GM12874 (cell line): ENCODE measurements at regions not wholly inside any gene's neighbourhood (a gene's known extent, or its start where the extent isn't known, plus 50 kb on each side); places are given as distances from the start of the nearest gene placed in this dataset.

Experiments used
- TF ChIP-seq, protein P1 (sequence below): IDR thresholded peaks from 2 replicates; pipeline ENCODE4 v1.5.1; 2011; ENCODE audit warnings: low read depth, mild to moderate bottlenecking, control low read depth, low read length, moderate library complexity; ENCODE audit not compliant: insufficient read depth

DNA sequence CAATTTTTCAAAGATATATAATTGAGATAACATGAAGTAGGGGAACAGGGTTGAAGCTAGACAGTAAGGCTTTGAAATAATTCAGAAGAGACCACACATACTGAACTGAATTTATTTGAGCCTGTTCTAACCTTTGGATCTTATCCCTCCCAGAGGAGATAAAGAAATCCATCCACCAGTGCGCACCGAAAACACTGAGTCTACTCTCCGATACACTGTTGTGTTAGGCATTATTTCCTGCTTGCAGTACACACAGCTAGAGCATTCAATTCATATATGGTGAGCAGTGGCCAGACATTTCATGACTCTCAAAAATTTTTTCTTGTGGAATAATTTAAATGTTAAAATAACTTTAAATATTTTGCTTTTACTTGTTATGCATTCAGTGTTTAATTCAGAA, 342.7 kb downstream of the GPD2 start:
- TF ChIP-seq, protein P1, sequence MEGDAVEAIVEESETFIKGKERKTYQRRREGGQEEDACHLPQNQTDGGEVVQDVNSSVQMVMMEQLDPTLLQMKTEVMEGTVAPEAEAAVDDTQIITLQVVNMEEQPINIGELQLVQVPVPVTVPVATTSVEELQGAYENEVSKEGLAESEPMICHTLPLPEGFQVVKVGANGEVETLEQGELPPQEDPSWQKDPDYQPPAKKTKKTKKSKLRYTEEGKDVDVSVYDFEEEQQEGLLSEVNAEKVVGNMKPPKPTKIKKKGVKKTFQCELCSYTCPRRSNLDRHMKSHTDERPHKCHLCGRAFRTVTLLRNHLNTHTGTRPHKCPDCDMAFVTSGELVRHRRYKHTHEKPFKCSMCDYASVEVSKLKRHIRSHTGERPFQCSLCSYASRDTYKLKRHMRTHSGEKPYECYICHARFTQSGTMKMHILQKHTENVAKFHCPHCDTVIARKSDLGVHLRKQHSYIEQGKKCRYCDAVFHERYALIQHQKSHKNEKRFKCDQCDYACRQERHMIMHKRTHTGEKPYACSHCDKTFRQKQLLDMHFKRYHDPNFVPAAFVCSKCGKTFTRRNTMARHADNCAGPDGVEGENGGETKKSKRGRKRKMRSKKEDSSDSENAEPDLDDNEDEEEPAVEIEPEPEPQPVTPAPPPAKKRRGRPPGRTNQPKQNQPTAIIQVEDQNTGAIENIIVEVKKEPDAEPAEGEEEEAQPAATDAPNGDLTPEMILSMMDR, result no peak

DNA sequence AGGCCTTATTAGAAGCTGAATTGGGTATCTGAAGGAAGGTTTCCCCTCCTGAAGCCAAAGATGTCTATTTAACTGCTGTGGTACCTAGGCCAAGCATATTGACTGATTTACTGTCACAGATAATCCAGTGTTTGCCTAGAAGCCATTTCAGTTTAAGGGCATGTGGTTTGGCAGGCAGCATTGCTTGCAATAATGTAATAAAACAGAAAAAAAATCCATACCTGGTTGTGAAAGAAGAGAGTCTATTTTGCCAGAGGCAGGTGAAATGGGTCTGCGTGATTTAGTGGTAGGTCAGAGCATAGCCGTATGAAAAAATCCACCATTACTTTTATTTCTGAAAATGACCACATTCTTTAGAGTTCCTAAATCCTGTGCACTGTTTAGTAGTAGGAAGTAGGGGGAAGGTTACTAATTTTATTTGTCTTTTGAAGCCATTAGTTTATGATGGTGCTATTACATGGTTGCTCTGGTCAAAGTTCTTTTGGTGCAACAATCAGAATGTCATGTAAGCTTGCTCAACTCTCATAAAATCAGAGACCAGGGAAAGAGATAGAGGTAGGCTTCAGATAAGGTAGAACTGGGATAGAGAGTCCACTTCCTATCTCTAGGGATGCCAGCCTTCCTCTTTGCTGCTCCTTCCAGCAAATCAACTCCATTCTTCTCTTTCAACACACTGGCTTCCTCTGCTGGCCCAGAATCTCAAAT, 343.4 kb downstream of the GPD2 start:
- TF ChIP-seq, protein P1, result no peak

DNA sequence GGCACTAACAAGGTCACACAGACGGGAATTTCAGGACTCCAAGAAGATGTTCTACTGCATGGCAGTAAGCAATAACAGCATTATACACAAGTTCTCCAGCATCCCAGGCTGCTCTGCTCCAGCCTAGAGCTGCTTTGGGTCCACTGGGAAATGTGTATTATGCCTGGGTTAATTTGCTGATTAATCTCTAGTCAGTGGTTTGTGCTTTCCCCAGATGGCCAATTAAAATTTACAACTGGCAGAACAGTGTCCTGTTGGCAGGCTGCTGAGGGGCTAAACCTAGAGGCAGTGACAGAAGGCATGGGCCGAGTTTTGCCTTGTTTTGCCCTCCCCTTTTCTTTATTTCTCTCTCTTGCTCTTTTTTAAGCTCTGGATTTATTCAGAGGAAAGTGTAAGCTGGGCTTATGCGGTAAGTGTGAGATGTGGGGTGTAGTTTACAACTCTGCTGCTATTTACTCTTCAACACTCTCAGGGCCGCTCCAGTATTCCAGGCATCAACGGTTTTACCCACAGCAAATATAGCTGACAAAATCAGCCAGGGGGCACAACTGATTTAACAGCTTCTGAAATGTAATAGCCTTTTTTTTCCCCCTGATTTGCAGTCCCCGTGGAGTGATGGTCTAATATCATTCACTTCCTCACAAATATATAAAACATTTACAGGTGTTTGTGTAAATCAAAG, 348.0 kb downstream of the GPD2 start:
- TF ChIP-seq, protein P1, result no peak

- TF ChIP-seq, protein P1, result no peak
These were observed 351.3 kb downstream of the GPD2 start for GRCh38 chr2:156787517-156787916.

GRCh38 chr2:156790343-156791037, 354.3 kb downstream of the GPD2 start:
- TF ChIP-seq, protein P1, result no peak

- TF ChIP-seq, protein P1, result no peak
These were observed 356.2 kb downstream of the GPD2 start for GRCh38 chr2:156792242-156792840.

DNA sequence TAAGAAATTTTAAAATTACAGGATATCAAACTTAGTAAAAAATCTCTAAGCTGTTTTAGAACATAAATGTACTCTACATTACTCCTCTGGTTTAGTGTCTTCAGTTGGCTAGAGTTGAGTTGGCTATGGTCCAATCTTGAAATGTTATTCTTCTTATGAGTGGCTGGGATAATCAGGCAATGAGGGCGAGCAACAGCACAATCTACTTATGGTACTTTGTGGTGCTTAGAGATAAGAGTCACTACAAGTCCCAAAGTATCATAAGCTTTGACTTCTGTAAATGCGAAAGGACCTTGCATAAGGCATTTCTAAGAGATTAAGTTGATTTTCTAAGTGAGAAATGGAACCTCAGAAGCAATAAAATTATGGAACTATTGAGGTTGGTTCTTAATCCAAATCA, 361.7 kb downstream of the GPD2 start:
- TF ChIP-seq, protein P1, result no peak
